GM18505 (cell line): ENCODE measurements at regions not wholly inside any gene's neighbourhood (a gene's known extent, or its start where the extent isn't known, plus 50 kb on each side); places are given as distances from the start of the nearest gene placed in this dataset.
"Not testable (repeated sequence)": the region's sequence is repeated elsewhere in the genome, so short reads cannot be mapped to it uniquely, and the experiment has no call there.

Experiments used
- ATAC-seq: cut with Tn5 transposase; IDR thresholded peaks from one replicate; pipeline ENCODE4 v1.9.1; 2021; ENCODE audit not compliant: unreplicated experiment
- POLR2A ChIP-seq: IDR thresholded peaks from 4 replicates; pipeline ENCODE4 v1.6.1; 2011; ENCODE audit warnings: borderline replicate concordance; ENCODE audit not compliant: insufficient read depth, insufficient read length; ENCODE audit errors: extremely low read depth

DNA sequence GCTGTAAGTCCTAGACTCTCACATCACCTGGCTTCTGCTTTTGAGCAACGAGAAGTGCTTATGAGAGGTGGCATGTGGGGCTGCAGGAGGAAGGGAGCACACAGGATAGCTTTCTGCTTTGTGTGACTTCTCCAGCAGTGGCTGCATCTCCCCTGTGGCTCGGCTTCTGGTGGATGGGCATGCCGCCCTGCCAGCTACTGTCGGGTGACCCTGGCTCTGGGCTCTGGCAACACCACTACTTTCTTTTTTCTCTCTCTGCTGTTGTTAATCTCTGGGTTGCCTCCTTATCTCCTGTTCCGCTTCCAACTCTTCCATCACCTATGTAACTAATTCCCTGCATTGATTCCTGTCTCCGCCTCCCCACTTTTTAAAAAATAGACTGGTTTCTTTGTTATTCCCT is 209.1 kb upstream of the DAAM1 start:
- no peak for TF ChIP-seq POLR2A
- no peak for ATAC-seq

DNA sequence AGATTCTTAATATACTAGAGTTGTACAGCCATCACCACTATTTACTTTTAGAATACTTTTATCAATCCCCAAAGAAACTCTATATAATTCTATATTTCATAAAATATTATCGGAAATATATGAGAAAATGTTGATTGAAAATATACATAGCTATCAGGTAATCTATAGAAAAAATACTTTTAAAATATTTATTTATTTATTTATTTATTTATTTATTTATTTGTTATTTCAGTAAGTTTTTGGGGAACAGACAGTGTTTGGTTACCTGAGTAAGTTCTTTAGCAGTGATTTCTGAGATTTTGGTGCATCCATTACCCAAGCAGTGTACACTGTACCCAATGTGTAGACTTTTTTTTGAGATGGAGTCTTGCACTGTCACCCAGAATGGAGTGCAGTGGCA is 206.6 kb upstream of the DAAM1 start:
- TF ChIP-seq POLR2A: no peak
- ATAC-seq: no peak

DNA sequence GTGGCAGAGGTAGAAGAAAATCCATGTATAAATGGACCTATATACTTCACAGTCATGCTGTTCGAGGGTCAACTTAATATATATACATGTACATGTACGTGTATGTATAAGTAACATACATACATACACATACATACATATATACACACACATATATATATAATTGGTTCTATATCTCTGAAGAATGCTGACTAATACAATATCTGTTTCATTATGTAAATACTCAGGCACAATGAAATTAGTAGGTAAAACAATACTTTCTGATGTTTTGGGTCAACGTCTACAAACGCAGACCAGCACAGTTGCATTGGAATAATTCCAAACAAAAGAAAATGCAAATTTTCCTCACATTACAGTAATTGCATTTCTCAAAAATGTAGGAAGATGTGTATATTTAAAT is 202.7 kb upstream of the DAAM1 start:
- ATAC-seq: no peak
- no peak for TF ChIP-seq POLR2A

DNA sequence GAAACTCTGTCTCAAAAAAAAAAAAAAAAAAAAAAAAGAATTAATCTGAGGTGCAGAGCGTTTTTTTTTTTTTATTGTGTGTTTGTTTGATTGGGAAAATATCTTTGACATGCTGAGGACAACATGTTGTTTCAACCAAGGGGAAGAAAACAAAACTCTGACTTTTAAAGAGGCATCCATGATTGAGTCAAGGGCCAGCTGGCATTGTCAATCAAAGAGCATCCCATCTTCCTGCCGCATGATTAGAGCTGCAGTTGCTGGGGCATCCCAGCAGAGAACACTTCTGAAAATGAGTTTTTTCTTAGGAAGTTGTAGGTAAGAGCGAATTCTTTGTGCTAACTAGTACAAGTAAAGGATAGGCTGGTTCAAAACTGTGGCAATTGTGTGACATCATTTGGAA is 200.9 kb upstream of the DAAM1 start:
- ATAC-seq: no peak
- TF ChIP-seq POLR2A: no peak

DNA sequence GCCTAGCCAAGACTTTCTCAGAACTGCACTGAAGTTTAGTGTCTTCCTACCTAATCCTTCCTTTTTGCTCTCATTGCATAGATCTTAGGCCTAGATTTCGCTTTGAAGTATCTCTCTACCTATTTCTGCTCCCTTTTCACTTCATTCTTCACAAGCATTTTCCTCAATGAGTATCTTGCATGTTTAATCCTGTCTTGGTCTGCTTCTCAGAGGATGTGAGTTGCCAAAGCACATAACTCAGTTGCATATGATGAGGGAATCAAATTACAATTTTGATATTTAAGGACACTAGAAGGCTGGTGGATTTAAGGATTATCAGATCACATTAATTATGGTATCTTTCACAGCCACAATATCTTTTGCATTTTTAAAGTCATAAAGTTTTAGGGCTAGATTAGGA is 195.5 kb upstream of the DAAM1 start:
- TF ChIP-seq POLR2A: no peak
- no peak for ATAC-seq

DNA sequence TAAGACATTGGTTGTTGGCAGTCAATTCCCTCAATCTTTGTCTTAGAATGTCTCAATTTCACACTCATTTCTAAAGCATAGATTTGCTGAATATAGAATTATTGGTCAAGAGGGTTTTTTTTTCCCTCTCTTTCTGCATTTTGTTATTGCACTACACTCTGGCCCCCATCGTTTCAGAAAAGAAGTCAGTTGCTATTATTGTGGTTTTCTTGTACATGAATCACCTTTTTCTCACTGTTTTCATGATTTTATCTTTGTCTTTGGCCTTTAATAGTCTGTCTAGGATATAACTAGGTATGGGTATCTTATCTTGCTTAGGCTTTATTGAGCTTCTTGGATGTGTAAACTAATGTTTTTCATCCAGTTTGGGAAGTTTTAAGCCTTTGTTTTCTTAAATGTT is 194.3 kb upstream of the DAAM1 start:
- no peak for TF ChIP-seq POLR2A
- no peak for ATAC-seq

DNA sequence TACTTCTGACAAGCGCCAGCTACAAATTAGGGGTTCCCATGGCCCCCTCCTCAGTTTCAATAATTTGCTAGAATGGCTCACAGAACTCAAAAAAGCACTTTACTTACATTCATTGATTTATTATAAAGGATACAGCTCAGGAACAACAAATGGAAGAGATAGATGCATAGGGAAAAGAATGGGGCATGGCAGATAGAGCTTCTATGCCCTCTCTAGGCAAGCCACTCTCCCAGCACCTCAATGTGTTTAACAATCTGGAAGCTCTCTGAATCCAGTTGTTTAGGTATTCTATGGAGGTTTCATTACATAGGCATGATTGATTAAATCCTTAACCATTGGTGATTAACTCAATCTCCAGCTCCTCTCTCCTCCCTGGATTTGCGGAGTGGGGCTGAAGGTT is 184.5 kb upstream of the DAAM1 start:
- no peak for ATAC-seq
- TF ChIP-seq POLR2A: no peak

DNA sequence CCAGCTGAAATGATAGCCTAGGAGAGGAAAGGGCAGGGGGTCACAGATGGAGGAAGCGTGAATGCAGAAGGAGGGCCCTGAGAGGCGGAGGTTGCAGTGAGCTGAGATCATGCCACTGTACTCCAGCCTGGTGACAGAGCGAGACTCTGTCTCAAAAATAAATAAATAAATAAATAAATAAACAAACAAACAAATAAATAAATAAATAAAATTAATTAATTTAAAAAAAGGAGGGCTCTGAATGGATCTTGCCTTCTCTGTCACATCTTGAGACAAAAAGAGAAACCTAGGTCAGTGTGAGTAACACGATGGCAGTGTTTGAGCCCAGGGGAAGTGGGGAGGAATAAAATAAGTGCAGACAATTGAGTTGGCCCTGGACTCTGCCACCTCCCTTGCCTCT is 182.3 kb upstream of the DAAM1 start:
- ATAC-seq: not testable (repeated sequence)

DNA sequence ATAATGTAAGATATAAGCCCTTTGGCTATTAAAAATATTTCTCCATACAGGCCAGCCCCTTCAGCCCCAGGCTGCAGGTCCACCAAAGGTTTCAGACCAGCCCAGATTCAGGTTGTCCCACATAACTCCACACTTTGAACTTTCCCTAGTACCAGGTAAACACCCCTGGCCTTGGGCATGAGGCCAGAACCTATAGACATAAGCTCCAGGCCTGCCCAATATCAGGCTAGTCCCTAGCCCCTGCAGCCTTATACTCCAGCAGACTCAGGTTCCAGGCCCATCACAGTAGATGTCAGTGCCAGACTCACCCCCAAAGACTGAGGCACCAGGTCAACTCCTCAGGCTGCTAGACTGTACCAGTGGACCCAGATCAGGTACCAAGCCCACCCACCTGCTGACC is 178.5 kb upstream of the DAAM1 start:
- no peak for TF ChIP-seq POLR2A
- ATAC-seq: no peak

DNA sequence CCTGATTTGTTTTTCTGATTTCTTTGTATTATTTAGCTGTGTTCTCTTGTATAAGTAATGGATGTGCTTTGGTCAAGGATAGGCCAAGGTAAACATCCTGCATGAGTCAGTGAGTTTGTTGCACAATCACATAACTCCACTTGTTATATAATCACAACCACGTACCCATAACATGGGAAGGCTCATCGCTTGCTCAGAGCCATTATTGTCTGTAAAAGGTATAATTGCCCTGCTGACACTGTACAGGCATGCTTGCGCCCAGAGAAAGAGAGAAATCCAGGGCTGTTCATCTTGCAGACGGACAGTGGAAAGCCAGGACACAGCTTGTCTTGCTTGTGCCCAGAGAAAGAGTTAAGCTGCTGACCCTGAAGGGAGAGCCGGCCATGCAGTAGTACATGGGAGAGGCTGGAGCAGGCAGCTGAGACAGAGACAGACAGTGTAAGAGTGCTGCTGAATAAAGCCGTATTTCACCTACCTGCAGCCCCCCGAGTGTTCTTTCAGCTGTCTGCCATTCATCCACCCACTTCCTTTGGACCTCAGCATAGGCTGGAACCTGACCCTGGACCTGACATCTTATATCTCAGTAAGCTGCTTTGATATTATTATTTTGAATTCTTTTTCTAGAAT is 174.7 kb upstream of the DAAM1 start:
- ATAC-seq: no peak

DNA sequence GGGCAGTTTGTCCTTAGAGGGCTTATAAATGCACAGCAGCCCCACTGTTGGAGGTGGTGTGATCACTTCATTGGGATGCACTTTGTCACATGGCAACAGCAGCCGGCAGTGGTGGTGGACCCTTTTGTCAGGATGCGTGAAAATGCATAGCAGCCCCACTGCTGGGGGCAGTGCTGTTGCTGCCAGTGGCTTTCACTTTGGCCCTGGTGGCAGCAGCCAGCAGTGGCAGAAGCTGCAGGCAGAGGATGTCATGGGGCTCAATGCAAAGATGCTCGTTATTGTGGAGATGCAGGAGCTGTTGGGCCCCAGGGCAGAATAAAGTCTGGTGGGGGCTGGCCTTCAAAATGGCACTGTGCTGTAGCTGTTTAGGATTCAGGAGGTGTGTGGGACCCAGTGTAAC is 173.0 kb upstream of the DAAM1 start:
- ATAC-seq: no peak
- TF ChIP-seq POLR2A: no peak

More for the DNA sequence above, 174.7 kb upstream of the DAAM1 start:
- TF ChIP-seq POLR2A: no peak

DNA sequence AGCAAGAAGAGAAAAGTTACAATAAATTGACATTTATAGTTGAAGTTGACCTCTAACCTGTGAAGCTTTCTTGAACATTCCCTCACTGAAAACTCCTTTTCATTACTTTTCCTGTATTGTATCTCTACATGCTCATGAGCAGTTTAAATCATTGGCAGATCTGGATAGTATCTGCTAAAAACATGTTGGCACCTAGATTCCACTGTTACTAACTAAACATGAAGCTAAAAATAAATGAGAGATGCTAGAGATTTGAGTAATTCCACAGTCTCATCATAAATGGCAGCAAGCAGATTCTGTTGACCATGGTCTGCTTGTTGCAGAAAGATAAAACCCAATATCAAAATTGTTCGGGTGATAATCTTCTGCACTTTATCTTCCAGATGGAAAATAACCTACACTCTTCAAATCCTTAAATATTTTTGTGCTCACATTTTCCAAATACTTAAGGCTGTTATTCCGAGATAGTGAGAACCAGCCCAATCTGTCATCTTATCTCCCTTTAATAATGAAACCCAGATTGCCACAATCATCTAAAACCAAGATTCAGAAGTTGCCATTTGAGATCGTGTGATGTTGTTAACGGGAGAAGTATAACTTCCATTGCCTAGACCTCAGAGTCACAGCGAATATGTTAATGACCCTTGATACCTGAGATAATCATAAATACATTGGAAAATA is 171.0 kb upstream of the DAAM1 start:
- no peak for TF ChIP-seq POLR2A
- no peak for ATAC-seq

DNA sequence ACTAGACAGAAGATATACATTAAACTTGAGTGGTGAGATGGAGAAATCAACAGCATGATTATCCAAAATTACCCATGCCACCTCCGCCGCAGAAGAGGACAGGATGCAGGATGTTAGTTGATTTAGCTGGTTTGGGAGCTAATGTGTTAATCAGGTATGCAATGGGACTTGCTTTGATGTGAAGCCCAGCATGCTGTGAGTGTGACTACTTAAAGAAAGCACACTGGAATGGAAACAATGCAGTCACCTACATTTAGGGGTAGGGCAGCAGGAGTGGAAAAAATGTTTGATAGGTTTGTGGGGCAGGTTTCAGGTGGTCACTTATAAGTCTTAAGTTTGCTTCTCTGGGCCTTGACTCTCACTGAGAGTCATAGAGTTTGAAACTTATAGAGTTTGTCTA is 170.0 kb upstream of the DAAM1 start:
- no peak for TF ChIP-seq POLR2A
- ATAC-seq: no peak

DNA sequence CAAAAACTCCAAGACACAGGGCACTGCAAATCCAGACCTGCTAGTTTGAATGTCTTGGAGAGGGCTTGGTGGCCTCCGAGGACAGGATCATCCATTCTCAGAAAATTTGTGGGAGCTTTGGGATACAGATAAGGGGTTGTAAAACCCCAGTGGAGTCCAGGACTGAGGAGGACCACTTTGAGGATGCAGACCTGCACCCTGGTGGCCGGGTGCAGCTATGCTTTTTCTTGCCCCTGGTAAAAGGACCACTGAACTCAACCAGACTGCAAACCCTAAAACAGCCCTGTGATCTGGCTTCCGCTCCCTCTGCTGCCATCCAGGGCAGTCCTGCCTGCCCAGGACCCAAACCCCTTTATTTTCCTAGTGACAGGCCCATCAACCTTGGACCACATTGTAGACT is 169.5 kb upstream of the DAAM1 start:
- no peak for TF ChIP-seq POLR2A

DNA sequence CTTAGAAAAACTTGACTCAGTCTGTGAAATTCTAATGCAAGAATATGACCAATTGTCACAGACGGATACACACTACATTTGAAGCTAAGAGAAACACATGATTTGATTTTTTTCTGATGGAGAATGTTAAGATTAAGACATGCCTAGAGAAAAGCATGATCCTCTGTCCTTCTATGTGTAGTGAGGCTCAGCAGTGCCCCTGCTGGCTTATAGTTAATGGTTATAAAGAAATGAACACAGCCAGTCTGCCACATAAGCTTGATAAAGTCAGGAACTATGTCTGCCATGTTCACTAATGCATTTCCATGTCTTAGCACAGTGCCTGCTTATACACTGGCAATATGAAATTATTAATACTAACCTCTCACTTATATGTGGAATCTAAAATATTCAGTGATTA is 168.1 kb upstream of the DAAM1 start:
- ATAC-seq: no peak
- no peak for TF ChIP-seq POLR2A

More for the DNA sequence above, 169.5 kb upstream of the DAAM1 start:
- no peak for ATAC-seq
